22Rv1 (cell line): ENCODE measurements at regions not wholly inside any gene's neighbourhood (a gene's known extent, or its start where the extent isn't known, plus 50 kb on each side); places are given as distances from the start of the nearest gene placed in this dataset.

Experiments
- ZFX ChIP-seq: fragments of 450-650 bp; IDR thresholded peaks from 2 replicates; pipeline ENCODE4 v1.6.1; 2017; ENCODE audit warnings: antibody characterized with exemption, borderline replicate concordance
- TF ChIP-seq, protein P1 (sequence below): fragments of 450-650 bp; IDR thresholded peaks from 2 replicates; pipeline ENCODE4 v1.5.1; 2017; ENCODE audit warnings: mild to moderate bottlenecking

DNA sequence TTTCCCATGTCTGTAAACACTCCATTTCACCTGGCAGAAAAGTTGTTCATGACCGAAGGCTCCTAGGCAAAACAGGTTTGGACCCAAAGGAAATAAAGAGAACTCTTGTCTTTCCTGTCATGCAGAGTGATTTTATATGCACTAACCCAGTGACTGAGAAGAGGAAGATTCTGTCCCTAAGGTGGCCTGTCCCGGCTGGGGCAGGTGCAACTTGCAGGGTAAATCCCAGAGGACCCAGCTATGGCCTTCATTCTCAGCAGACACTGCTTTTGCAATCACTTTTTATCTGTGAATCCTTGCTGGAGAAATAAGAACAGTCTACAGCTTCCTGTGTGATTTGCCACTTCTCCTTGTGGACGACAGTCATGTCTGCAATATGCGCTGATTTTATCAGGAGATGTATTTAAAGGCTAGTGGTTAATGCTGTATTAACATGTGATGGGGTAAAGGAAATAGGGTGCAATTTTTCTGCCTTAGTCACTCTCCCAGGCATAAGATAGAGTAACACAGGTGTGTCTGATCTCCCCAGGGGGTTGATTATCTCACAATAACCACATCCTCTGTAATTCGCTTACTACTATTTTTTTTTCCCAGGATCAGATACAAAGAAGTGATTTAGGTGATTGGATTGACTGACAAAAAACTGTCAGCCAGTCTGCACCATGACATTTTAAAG, 696.8 kb upstream of the SOX9 start:
- TF ChIP-seq, protein P1, sequence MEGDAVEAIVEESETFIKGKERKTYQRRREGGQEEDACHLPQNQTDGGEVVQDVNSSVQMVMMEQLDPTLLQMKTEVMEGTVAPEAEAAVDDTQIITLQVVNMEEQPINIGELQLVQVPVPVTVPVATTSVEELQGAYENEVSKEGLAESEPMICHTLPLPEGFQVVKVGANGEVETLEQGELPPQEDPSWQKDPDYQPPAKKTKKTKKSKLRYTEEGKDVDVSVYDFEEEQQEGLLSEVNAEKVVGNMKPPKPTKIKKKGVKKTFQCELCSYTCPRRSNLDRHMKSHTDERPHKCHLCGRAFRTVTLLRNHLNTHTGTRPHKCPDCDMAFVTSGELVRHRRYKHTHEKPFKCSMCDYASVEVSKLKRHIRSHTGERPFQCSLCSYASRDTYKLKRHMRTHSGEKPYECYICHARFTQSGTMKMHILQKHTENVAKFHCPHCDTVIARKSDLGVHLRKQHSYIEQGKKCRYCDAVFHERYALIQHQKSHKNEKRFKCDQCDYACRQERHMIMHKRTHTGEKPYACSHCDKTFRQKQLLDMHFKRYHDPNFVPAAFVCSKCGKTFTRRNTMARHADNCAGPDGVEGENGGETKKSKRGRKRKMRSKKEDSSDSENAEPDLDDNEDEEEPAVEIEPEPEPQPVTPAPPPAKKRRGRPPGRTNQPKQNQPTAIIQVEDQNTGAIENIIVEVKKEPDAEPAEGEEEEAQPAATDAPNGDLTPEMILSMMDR, result no peak
- TF ChIP-seq ZFX, result no peak
